ENCODE measurements at regions not wholly inside any gene's neighbourhood (a gene's known extent, or its start where the extent isn't known, plus 50 kb on each side); places are given as distances from the start of the nearest gene placed in this dataset.
"Not testable (repeated sequence)": the region's sequence is repeated elsewhere in the genome, so short reads cannot be mapped to it uniquely, and the experiment has no call there.

DNA sequence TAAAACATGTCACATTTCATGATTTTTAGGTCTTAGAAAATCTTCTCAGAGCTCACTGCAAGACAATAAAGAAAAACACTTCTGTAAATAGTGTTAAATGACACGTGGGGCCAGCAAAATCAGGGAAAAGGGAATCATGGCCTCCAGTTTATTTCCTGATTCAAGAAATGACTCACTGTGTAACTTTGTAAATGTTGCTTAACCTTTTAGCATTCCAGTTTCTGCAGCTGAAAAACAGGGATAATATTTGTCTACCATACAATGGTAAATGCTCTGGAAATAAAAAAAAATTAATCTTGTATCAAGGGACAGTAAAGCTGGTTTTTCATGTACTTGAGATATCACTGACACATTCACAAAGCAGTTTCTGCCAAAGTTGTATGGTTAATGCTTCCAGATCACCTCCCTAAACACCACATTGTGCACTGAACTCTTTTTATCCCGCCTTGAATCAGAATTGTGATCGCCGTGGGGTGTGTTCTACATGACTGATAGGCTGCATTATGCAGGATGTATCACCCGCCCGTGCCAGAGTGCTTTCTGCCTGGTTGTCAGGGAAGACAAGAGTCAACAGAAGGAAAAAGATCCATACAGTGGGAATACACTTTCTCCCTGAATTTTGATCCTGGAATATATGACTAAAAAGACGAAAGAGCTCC is 238.8 kb downstream of the IKZF2 start:
- no peak for DNase-seq

DNA sequence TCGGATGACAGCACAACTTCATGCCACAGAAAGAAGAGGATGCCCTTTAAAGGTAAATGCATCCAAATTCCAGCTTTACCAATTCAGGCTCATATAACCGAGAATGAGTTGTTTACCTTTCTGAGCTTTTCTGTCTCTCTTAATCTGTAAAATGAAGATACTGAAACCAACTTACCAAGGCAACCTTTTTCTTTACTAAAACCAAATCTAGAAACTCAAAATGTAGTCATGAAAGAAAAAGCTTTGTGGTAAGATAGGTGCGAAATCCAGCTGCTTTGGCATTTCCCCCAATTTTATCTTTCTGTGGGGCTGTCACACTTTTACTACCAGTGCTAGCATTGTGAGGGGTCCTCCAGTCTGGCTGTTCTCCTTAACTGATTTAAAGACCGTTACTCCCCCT is 240.4 kb downstream of the IKZF2 start:
- DNase-seq = no peak

DNA sequence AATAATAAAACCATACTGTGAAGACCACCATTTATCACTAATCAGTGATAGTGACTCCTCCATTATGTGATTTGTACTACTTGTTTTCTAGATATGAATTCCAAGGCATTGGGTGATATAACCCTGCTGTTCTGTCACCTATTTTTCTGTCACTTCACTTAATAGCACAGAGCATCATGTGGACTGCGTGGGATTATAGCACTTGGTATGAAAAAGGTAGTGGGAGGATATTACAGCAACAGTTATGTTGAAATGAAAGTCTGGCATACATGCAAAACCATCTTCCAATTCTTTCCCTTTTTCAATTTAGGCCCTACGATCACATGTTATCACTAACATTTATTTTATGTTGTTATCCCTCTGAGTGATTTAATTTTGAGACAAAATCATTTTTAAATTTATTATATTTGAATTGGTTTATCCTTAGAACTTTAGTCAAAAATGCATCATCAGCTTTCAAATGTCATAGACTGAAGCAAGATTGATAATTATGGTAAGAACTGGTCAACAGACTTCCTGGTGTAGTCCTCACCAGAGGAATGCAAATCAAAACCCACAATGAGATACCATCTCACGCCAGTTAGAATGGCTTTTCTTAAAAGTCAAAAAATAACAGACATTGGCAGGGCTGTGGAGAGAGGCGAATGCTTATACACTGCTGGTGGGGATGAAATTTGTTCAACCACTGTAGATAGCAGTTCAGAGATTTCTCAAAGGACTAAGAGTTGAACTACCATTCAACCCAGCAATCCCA is 242.6 kb downstream of the IKZF2 start:
- DNase-seq = no peak

DNA sequence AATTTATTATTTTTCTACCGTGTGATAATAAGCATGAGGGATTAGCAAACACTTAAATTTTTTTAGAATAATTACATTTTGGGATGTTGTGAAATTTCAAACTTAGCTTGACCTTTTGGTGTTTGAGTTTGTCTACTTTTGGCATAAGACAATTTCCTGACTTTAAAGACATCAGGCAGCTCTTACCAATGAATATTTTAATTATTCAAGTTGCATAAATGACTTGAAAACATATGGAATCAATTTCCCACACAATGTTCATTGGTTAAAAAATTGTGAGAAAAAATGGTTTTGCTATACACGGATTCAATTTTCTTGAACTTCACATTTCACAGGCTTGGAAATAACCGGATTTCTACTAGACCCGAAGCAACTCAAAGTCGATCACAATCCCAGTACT is 243.4 kb downstream of the IKZF2 start:
- no peak for DNase-seq

DNA sequence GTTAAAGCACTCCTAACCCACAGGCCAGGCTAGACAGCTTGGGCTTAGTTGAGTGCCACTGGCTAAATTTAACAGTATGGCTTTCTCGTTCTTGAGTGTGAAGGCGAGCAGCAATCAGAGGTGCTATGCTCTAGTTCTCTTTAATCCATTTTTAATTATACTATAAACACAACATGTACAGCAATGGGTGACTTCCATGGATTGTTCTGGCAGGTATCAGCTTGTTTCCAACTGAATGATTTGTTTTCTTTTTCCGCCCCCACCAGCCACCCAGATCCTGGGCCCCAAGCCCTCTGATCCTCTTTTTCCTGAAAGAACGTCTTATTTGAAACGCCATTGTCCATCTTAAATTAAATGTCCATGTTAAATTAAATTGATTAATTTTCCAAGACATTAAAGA is 244.8 kb downstream of the IKZF2 start:
- no peak for DNase-seq

DNA sequence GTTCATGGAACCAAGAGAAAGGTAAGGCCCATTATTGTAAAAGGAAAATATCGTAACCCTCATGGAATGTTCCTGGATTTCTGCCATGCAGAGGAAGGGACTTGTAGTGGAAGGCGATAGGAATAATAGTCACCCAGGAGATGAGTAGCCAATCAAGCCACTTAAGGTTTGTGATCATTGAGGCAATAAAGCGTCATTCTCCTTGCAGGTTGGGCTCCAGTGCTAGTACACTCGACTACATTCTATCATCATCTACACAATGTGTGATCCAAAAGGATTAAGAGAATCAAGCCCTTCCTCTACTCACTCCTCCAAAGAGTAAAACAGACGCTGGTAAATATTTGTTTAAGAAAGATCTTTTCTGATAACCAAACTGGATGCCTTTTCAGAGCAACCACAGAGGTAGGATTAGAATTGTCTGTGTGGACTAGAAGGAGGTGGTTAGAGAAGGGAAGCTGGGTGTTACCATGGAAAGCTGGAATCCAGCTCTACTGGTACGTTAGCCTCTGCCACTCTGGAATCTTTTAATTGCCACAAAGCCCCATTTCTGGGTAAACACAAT is 245.7 kb downstream of the IKZF2 start:
- no peak for DNase-seq

DNA sequence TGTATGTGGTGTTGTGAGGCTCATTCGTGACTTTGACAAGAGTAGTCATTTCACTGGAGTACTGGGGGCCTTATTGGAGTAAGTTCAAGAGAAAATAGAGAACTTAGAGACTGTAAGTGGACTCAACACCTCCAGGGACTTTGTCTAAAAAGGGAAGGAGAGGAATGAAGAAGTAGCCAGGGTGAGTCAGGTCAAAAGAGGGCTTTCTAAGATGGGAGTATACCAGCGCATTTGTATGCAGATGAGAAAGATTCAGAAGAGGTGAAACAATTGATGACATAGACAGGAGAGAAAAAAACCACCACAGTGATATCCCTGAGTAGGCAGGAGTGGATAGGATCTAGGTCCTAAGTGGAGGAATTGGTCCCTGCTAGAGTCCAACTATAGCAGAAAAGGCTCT is 246.8 kb downstream of the IKZF2 start:
- no peak for DNase-seq

DNA sequence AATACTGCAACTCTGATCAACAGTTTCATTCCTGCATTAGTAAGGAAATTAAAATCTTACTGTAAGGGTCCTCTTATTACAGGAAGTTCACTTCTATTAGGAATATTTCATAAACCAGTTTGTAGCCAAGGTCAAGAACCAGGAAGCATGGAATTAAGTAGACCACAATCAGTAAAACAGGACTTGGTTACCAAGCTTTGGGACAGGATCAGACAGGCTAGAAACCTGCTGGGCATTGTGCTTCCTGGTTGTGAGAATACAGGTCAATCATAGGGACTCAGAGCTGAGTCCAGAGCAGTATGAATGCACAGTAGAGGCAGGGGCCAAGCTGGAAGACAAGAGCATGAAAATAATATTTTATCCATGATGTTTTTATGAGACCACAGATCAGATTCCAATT is 248.0 kb downstream of the IKZF2 start:
- no peak for DNase-seq

DNA sequence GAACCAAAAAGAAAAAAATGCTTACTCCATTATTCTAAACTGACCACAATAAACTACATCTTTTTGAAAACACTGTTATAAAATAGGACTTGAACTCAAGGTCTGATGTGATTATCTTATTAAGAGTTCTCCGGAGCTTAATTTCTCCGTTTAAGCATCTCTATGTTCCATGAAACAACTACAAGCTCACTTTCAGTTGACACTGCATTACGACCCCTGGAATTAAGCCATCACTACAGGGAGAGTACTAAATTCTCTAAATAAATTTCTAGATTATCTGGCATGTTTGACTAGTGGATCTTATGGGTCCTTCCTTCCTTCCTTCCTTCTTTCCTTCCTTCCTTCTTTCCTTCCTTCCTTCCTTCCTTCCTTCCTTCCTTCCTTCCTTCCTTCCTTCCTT is 249.0 kb downstream of the IKZF2 start:
- no peak for DNase-seq

DNA sequence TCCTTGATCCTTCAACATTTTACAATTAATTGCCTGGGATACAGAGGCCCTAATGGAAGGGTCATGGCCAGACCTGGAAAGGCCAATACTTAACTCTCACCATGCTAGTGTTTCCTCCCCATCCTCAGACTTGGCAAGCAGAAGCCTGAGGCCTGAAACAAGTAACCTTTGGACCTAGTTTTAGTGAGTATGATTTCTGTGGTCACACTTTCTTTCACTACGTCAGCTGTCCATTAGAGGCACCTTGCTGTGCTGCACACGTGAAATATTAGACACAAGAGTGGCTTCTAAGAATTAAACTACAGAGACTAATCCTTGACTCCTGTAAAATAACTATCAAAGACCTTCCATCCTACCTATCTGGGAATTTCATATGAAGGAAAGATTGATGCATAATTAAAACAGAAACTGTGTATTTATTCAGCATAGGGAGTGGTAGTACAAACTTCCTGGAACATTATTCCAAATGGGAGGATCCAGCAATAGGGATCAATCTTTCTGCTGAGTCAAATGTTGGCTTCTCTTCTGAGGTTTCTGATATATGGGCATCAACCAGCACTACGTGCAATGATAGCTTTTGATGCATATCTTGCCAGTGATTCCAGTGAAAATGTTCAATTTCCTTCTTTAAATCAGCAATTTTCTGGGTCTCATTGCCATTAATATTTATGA is 249.7 kb downstream of the IKZF2 start:
- no peak for DNase-seq

DNA sequence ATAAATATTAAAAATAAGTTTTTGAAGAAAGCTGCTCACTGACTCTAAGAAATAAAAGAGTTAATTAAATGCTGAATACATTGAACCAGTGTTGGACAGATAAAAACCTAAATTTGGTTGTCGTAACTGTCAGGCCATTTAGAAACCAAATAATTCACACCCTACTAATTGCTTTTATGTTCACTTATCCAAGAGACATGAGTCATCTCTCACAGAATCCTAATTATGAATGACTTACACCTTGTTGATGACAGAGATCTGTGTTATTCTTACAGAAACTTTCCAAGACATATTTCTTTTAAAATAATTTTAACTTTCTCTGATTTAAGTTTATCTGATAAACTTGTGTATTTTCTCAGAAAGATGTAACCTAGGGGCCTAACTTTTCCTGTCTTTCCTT is 250.7 kb downstream of the IKZF2 start:
- no peak for DNase-seq

DNA sequence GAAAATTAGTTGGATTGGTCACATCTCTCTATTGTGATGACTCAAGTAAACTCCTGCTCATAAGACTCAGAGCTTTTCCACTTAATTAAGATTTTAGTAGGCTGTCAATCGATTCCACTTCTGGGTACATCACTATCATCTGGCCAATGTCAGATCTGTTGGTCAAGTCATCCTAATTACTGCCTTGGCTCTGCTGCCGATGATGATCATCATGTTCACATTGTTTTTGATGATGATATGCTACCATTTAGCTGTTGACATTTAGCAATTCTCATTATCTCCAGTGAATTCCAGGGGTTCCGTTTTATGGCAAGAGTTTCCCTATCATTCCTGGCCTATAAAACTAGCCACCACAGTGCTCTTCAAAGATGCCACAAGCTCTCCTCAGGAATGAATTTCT is 253.4 kb downstream of the IKZF2 start:
- no peak for DNase-seq

DNA sequence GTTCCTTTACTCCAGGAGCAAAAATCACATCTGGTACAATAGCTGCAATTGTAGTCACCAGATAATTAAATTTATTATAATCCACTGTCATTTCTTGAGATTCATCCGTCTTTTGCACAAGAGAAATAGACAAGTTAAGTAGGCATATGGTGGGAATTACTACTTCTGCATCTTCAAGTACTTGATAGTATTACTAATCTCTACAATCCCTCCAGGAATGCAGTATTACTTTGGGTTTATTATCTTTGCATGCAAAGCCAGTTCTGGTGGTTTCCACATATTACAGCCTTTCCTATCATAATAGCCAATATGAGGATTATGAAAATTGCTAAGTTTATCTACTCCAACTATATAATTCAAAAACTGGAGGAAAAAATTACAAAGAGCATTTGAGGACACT is 254.1 kb downstream of the IKZF2 start:
- no peak for DNase-seq

DNA sequence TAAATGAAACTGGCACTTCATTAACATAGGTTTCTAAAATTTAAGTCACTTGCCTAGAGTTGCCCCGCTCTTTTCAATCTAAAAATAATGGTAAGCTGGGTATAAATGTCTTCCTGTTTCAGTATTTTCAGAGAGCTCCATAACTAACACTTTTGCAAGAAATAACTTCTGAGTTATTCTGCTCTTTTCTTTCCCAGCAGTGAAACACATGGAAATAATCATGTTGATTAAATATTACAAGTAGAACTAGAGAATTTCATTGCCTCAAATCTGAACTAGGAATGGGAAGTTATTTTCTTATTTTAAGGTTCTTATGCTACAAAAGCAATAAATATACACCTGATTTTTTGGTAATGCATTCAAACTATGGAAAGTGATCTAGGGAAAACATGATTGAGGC is 257.4 kb downstream of the IKZF2 start:
- DNase-seq = no peak

DNA sequence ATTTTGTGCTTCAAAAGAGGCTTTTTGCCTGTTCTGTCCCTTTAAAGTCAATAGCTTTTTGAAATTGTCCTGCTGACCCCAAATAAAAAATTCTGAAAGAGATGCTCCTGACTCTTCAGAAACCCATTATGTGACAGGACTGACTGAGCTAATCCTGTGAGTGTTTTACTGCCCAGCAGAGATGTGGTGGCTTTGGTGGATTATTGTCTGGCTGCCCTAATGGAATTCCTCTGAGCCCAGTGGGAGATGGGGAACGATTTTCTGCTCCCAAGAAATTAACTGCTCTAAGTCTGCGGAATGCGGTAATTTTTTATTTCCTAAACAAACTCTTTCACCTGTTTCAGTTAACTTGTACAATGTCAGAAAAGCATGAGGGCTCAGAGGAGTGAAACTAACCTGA is 258.2 kb downstream of the IKZF2 start:
- DNase-seq = no peak

DNA sequence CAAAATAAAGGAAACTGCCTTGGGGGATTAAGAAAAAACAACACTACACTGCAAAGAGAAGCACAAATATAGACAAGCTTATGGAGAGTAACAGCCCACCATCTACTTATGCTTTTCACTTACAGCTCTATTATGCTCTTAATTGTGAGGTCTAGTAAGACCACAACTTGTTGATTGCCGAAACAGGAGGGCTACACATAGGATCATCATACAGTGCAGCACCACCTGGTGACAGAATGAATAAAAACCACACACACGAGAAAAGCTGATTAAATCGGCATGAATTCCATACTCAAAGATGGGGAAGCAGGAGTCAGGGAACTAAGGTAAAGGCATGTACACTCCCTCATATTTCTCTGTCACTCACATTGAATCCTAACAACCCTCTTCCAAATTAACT is 259.2 kb downstream of the IKZF2 start:
- no peak for DNase-seq

DNA sequence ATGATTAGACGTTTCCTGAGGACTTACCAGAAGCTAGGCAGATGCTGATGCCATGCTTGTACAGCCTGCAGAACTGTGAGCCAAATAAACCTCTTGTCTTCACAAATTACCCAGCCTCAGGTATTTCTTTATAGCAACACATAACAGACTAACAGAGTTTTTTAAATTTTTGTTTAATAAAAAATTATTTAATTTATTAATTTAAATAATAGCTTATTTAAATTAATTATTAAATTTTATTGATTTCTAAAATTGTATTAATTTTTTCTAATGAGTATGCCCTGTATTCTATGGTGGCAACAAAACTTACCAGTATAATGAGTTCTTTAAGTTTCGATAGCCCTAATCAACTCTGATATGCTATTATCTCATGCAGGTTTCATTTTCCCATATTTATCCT is 259.8 kb downstream of the IKZF2 start:
- no peak for DNase-seq

DNA sequence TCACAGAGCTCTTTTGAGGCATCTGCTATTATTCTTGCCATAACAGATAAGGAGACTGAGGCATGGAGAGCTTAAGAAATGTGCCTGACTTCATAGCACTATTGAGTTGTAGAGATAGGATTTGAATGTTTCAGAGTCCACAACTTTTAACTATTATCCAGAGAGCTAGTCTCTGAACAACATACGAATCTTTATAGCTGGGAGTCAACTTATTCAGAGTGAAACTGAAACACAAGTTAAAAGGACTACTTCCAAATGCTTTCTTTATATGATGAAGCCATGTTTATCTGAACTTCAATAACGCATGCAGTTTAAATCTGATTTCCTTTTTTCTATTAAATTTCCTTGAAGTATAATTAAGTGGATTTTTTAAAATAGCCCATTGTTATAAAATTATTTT is 268.8 kb downstream of the IKZF2 start:
- DNase-seq = no peak

DNA sequence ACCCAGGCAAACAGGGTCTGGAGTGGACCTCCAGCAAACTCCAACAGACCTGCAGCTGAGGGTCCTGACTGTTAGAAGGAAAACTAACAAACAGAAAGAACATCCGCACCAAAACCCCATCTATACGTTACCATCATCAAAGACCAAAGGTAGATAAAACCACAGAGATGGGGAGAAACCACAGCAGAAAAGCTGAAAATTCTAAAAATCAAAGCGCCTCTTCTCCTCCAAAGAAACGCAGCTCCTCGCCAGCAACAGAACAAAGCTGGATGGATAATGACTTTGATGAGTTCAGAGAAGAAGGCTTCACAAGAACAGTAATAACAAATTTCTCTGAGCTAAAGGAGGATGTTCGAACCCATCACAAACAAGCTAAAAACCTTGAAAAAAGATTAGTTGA is 274.9 kb downstream of the IKZF2 start:
- DNase-seq = not testable (repeated sequence)

DNA sequence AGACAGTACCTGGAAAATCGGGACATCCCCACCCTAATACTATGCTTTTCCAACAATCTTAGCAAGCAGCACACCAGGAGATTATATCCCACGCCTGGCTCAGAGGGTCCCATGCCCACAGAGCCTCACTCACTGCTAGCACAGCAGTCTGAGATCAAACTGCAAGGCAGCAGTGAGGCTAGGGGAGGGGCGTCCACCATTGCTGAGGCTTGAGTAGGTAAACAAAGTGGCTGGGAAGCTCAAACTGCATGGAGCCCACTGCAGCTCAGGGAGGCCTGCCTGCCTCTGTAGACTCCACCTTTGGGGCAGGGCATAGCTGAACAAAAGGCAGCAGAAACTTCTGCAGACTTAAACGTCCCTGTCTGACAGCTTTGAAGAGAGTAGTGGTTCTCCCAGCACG is 275.5 kb downstream of the IKZF2 start:
- DNase-seq = not testable (repeated sequence)

DNA sequence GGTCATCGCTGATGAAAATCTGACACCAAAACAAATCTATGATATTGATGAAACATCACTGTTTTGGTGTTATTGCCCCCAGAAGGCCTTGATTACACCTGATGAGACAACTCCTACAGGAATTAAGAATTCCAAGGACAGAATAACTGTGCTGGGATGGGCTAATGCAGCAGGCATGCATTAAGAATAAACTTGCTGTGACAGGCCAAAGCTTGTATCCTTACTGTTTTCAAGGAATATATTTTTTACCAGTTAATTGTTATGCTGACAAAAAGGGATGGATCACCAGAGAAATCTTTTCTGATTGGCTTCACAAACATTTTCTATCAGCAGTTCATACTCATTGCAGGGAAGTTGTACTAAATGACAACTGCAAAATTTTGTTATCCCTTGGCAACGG is 278.2 kb downstream of the IKZF2 start:
- DNase-seq = no peak

DNA sequence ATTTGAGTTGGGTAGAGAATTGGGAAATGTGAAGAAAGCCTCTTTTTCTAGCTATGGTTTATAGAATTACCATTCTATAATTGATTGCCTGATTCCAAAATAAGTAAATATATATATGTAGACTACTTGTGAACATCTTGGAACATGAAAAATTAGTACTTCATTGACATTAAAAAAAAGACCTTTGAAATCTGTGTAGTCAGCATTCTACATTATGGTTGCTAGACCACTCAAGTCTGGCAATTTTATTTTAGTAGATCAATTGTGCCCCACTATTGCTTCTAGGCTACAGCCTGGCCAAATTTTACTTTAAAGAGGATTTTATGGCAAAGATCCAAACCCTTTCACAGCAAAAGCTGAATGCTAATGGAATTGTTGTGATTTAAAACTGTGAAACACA is 279.8 kb downstream of the IKZF2 start:
- DNase-seq = no peak

DNA sequence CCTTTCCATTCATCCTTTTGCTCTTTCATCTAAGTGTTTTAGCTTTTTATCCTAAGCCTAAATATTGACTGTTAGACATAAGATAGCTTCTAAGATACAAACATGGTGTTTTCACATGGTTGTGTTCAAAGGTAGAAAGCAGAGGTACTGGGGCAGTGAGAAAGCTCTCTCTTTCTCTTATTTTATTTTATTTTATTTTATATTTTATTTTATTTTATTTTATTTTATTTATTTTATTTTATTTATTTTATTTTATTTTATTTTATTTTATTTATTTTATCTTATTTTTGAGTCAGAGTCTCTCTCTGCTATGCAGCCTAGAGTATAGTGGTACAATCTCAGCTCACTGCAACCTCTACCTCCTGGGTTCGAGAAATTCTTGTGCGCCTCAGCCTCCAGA is 287.2 kb downstream of the IKZF2 start:
- no peak for DNase-seq

DNA sequence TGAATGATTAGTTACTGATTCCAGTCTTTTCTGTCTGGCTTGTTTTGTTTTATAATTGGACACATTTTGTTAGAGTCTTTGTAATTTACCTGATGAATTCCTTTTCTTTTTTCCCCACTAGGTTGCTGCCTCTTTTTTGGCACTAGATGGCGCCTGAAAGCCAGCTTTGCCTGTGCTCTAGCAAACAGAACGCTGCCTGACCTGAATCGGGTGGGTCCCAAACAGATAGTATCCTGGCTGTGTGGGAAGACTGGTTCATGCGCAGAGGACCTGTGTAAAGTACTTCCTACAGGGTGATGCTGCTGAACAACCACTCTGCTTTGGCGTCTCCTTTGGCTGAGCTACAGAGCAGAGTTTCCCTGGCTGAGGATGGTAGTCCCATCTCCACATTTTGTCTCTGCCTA is 288.2 kb downstream of the IKZF2 start:
- DNase-seq = no peak

Data from activated effector memory CD4-positive, alpha-beta T cell treated with Interleukin-2 at 50 U/mL for 16 hours (primary cell).